ENCODE measurements at regions not wholly inside any gene's neighbourhood (a gene's known extent, or its start where the extent isn't known, plus 50 kb on each side); places are given as distances from the start of the nearest gene placed in this dataset.

GRCh38 chr4:120540625-120541024 lies 381.9 kb downstream of the PRDM5 start:
- DNase-seq (no peak), ATAC-seq (ENCODE audit: low read depth) (no peak)
- Histone ChIP-seq H4K8ac (ENCODE audit: low read depth in 2 of 2, low read length in 2 of 2) (no peak overlapping the region), H3K4ac (ENCODE audit: low read depth, low read length) (no peak overlapping the region), H3K56ac (ENCODE audit: extremely low read depth, insufficient read depth, low read length) (no peak overlapping the region), H4K91ac (ENCODE audit: insufficient read depth, low read depth, low read length) (no peak overlapping the region), H3K27me3 (ENCODE audit: control insufficient read depth, insufficient read depth, low read length) (no peaks in the 10 kb centered on the region), H3K14ac (replicated peaks; ENCODE audit: low read depth, low read length) (no peak overlapping the region), H2BK15ac (ENCODE audit: low read depth, low read length) (no peak overlapping the region), H2AK9ac (replicated peaks; ENCODE audit: low read depth, low read length, poor library complexity) (no peak overlapping the region), H3K23ac (ENCODE audit: low read depth, low read length) (no peak overlapping the region), H3K9ac (ENCODE audit: low read depth, low read length) (no peak overlapping the region), H3K79me1 (ENCODE audit: low read depth in 1 of 2, low read length in 2 of 2) (no peaks in the 10 kb centered on the region), H3K9me1 (ENCODE audit: insufficient read depth, low read length) (no peaks in the 10 kb centered on the region), H3K4me3 (ENCODE audit: insufficient read depth, low read depth, low read length) (no peak overlapping the region), H4K5ac (ENCODE audit: low read depth, low read length) (no peak overlapping the region), H3K9me3 (ENCODE audit: control insufficient read depth, insufficient read depth, low read length) (no peaks in the 10 kb centered on the region), H3K4me2 (ENCODE audit: low read depth, low read length) (no peak overlapping the region), H2BK120ac (ENCODE audit: low read depth, low read length) (no peak overlapping the region), H3K36me3 (ENCODE audit: control insufficient read depth, insufficient read depth, low read length) (no peaks in the 10 kb centered on the region), H2AK5ac (ENCODE audit: low read depth, low read length) (no peak overlapping the region), H4K20me1 (ENCODE audit: insufficient read depth, low read length) (no peaks in the 10 kb centered on the region), H3K18ac (ENCODE audit: low read depth, low read length) (no peak overlapping the region), H3K27ac (ENCODE audit: insufficient read depth, low read length) (no peak overlapping the region), H2BK20ac (ENCODE audit: low read depth, low read length) (no peak overlapping the region), H3K4me1 (ENCODE audit: control insufficient read depth, insufficient read depth, low read length) (no peaks in the 10 kb centered on the region), H2BK5ac (ENCODE audit: low read depth, low read length, poor library complexity, severe bottlenecking) (no peak overlapping the region), H2AFZ (replicated peaks; ENCODE audit: low read length, poor library complexity) (no peak overlapping the region)
- WGBS, 2 experiments (ENCODE audit: extremely low coverage in 2 of 2, insufficient read length in 1 of 2): no CpG with 5 or more reads among the region's 5 CpGs
- intact Hi-C loops (cut with micrococcal nuclease) (no loop called here), dilution Hi-C loops (cut with HindIII; ENCODE audit: low sequenced_read_pairs, unreplicated experiment) (no loop called here), in situ Hi-C loops (cut with MboI; ENCODE audit: low sequenced_read_pairs) (no loop called here)
- ChIA-PET CTCF (no interaction called here), POLR2A (ENCODE audit: unreplicated experiment) (no interaction called here)
- BruUV-seq (replicated peaks): no TSS peak
- TF ChIP-seq RAD21 (IDR thresholded peaks at IDR 0.05; ENCODE audit: low read length): no peak
- no peak for TF ChIP-seq MXI1 (IDR thresholded peaks at IDR 0.05; ENCODE audit: borderline replicate concordance, low read depth, low read length)

All from IMR-90 (cell line).